ENCODE measurements at regions not wholly inside any gene's neighbourhood (a gene's known extent, or its start where the extent isn't known, plus 50 kb on each side); places are given as distances from the start of the nearest gene placed in this dataset.
"Not testable (repeated sequence)": the region's sequence is repeated elsewhere in the genome, so short reads cannot be mapped to it uniquely, and the experiment has no call there.

- no peak for DNase-seq (ENCODE audit: low read depth in 4 of 4, low spot score in 2 of 4)
These were observed 85.0 kb upstream of the PAX2 start for GRCh38 chr10:100660365-100660764.

DNA sequence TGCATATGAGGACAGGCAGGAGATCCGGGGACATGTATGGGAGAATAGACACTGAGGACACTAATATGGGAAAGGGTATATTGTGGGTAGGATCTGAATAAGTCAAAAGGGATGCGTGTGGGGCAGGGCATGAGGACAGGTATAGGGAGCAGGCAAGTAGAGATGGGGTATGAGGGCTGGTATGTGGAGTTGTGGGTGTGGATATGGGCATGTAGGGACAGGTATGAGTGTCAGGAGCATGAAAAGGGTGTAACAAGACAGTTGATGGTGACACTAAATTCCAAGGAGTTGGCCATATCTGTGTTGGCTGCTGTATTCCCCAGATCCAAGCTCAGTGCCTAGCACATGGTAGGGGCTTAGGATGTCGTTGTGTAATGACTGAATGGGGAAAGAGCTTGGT lies 84.4 kb upstream of the PAX2 start:
- no peak for DNase-seq (ENCODE audit: low read depth in 4 of 4, low spot score in 2 of 4)

GRCh38 chr10:100661520-100661919 lies 83.9 kb upstream of the PAX2 start:
- DNase-seq (ENCODE audit: low read depth in 4 of 4, low spot score in 2 of 4): no peak

DNA sequence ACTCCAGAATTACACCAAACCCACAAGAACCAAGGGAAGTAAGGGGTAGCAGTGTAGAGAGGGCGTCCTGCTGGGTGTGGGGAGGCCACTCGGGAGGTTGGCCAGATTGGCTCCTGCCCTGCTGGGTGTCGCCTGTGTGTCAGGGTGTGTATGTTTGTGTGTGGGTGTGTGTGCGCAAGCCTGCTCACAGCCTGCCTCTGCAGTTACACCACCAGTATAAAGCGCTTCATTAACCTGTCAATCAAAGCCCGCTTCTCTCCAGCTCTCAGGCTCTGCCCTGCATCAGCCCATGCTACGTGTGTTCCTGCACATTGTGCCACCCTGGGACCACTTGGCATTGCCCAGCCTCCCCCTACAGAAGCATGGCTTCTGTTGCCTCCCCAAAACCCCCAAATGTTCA lies 83.3 kb upstream of the PAX2 start:
- peak in 2 of 4 donors; percentile 70 to 80 for DNase-seq (ENCODE audit: low read depth in 4 of 4, low spot score in 2 of 4)

DNA sequence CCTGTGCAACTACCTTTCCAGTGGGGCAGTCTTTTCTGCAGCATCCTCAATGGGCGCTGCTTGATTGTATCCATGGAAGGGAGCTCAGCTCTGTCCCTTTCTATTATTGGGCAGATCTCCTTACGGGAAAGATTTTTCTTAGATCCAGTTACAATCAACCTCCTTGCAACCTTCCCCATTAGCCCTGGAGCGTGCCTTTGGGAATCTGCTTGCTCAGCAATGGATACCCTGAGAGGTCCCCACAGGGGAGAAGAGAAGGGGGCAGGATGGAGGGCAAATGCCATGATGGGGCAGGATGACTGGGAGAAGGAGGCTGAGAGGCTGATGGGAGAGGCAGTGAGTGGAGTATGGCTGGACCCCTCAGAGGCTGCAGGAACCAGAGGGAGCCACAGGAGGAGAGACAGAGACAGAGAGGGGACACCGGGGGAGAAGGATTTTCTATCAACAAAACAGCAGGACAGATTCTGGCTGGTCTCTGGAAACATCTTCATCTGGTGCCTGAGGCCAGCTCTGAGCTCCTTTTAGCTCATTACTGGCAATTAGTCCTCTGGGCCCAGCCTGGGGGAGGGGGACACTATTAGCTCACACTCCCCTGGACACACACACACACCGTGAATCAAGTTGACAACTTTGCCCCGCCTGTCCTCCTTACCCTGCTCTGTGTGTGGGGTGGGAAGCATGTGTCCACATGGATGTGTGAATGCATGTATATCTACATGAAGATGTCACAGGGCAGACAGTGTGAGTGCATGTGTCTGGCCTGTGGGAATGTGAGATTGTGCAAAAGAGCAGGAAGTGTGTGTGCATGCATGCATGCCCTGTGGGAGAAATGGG lies 80.8 kb upstream of the PAX2 start:
- no peak for DNase-seq (ENCODE audit: low read depth in 4 of 4, low spot score in 2 of 4)

DNA sequence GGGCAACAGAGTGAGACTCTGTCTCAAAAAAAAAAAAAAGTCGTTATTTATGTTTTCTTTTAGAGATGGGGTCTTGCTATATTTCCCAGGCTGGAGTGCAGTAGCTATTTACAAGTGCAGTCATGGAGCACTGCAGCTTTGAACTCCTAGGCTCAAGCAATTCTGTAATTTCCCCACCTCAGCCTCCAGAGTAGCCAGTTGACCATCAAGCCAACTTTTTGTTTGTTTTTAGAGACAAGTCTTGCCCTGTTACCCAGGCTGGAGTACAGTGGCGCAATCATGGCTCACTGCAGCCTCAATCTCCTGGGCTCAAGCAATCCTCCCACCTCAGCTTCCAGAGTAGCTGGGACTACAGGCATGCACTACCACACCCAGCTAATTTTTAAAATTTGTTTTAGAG lies 78.7 kb upstream of the PAX2 start:
- DNase-seq (ENCODE audit: low read depth in 4 of 4, low spot score in 2 of 4): not testable (repeated sequence)

DNA sequence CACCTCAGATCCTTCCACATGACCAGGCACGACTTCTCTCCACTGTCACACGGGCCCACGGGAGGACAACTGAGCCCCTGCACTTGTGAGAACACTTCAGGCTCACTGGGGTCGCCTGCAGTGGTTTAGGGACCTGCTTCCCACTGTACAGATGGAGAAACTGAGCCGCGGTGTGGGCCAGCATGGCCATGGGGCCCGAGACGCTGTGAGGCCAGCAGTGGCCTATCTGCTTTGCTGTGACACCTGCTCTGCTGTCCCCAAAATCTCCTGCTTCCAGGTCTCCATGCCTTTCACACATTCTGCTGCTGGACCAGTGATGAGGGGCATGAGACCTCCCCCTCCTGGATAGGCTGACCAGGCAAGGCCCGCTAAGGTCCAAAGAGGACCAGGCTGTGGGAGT lies 75.8 kb upstream of the PAX2 start:
- no peak for DNase-seq (ENCODE audit: low read depth in 4 of 4, low spot score in 2 of 4)

DNA sequence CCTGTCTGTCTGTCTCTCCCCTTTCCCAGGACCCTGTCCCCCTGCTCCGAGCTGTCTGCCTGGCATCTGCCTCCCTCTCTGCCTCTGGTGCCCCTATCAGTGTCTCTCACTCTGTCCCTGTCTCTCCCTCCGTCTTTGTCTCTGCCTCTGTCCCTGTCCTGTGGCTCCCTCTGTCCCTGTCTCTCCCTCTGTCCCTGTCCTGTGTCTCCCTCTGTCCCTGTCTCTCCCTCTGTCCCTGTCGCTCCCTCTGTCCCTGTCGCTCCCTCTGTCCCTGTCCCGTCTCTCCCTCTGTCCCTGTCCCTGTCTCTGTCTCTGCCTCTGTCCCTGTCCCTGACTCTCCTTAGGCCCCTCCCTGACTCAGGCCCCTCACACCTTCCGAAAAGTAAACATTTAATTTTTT lies 75.0 kb upstream of the PAX2 start:
- no peak for DNase-seq (ENCODE audit: low read depth in 4 of 4, low spot score in 2 of 4)

DNA sequence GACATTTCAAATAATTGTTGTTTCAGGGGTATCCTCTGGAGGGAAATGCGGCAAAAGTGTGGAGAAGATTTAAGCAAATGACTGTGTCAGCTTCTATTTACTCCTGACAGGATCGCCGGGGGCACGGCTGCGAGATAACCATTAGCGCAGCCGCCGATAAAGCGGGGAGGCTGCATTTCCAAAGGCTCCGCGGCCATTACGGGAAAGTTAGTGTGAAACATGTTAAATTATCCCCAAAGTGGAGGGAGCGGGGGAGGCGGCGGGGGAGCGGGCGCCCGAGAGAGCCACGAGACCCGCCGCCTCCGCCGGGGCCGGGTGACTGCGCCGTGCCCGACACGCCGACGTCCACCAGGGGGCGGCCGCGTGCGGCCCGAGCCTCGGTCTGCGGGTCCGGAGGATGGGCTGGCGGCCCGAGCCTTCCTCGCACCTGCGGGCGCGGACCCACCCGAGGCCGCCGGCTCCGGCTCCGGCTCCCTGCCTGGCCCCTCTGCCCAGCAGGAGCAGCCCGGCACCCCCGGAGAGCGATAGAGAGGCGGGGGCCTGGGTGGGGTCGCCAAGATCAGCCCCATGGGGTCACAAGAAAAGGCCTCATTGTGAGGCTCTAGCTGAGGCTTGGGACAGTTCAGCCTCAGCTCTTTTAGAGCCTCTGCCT lies 74.4 kb upstream of the PAX2 start:
- no peak for DNase-seq (ENCODE audit: low read depth in 4 of 4, low spot score in 2 of 4)

GRCh38 chr10:100672199-100672598 lies 73.2 kb upstream of the PAX2 start:
- DNase-seq (ENCODE audit: low read depth in 4 of 4, low spot score in 2 of 4): no peak

- DNase-seq (ENCODE audit: low read depth in 4 of 4, low spot score in 2 of 4): no peak
These were observed 68.0 kb upstream of the PAX2 start for GRCh38 chr10:100677290-100677945.

DNA sequence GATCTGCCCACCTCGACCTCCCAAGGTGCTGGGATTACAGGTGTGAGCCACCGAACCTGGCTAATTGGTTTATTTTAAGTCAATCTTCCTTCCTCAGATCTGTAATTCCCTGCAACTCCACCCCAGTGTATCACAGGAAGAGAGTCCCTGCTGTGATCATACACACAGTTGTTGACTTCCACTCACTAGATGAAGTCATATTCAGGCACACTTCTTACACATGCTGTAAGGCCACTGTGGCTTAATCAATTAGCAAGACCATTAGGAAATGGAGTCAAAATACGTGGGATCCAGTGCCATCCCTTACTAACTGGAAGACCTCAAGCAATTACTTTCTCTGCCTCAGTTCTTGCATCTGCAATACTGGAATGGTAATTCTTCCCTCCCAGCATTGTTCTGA lies 66.1 kb upstream of the PAX2 start:
- no peak for DNase-seq (ENCODE audit: low read depth in 4 of 4, low spot score in 2 of 4)

- no peak for DNase-seq (ENCODE audit: low read depth in 4 of 4, low spot score in 2 of 4)
These were observed 62.4 kb upstream of the PAX2 start for GRCh38 chr10:100683004-100683403.

- no peak for DNase-seq (ENCODE audit: low read depth in 4 of 4, low spot score in 2 of 4)
These were observed 61.7 kb upstream of the PAX2 start for GRCh38 chr10:100683545-100684300.

- DNase-seq (ENCODE audit: low read depth in 4 of 4, low spot score in 2 of 4): no peak
These were observed 60.6 kb upstream of the PAX2 start for GRCh38 chr10:100684688-100685235.

DNA sequence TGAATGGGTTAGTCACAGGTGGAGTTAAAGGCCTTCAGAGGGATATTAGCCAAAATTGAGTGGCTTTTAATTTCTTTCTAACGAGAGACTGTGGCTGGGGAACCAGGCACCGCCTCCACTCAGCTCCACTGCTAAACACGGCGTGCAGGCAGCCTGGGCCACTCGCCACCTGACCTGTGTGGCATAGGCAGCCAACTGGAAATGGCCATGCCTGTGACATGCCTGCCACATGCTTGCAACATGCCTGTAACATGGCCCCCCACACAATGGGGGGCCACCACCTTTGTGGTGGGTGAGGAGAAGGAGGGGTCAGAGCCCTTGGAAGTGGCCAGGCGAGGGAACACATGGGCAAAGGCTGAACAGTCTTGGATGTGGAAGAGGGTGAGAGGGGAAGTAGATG lies 60.1 kb upstream of the PAX2 start:
- DNase-seq (ENCODE audit: low read depth in 4 of 4, low spot score in 2 of 4): no peak

DNA sequence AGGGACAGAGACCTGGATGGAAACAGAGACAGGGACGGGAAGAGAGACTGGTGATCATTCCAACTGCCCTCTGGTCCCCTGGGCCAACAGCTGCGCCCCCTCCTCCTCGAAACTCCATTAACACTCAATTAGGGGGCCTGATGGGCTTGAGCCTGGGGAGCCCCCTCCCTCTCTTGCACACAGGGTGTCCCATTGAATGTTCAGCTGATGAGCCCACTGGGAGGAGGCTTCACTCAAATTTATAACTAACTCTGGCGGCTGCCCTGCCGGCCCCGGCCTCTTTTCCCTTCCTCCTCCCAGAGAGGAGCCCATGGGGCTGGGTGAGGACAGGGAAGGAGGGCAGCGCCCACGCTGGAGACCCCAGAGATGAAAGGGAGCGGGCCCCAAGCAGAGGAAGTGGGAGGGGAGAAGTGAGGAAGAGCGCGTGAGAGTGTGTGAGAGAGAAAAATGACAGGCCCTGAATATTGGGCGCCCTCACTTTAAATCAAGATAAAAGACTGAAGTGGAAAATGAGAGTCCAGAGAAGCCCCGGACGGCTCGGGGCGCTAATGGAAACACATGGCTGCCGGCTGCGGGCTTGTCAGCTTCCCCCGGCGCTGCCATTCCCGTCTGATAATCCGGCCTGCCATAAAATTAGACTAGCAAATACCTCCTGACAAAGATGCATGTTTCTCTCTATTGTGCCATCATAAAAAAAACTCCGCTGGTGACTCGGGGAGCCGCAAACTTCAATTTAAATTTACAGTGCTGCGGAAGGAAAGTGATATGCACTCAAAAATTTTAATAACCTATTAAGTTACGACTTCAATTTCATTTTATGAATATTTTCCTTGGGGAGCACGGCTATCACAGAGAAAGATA lies 58.0 kb upstream of the PAX2 start:
- no peak for DNase-seq (ENCODE audit: low read depth in 4 of 4, low spot score in 2 of 4)

- no peak for DNase-seq (ENCODE audit: low read depth in 4 of 4, low spot score in 2 of 4)
These were observed 57.2 kb upstream of the PAX2 start for GRCh38 chr10:100688201-100688600.

DNA sequence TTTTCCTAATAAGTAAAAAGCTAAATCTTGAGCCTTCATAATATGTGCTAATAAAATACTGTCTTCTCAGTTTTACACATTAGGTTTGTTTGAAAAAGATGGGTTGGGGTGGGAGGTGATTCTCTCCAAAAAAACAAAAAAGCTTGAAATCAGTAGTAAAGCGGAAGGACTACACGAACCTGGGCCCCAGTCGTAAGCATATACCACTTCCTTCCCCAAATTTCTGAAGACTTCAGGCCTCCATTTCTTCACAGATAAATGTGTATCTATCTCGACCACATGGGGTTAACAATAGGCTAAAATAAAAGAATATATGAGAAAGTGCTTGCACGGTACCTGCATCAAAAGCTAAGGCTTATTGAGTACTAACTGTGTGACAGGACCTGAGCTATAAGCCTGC lies 51.6 kb upstream of the PAX2 start:
- no peak for DNase-seq (ENCODE audit: low read depth in 4 of 4, low spot score in 2 of 4)

Data from left renal cortex interstitium (tissue), 4 donors.